B cell (primary cell): ENCODE measurements at regions not wholly inside any gene's neighbourhood (a gene's known extent, or its start where the extent isn't known, plus 50 kb on each side); places are given as distances from the start of the nearest gene placed in this dataset.

Experiments
- ATAC-seq: fragments of 200-7000 bp; cut with Tn5 transposase; one replicate; pipeline ENCODE4 v1.10.0; 2021; ENCODE audit warnings: low read depth, mild to moderate bottlenecking, moderate number of reproducible peaks, moderate library complexity
- CTCF ChIA-PET: fragments of 350-600 bp; sonication (Branson Sonifier 250); formaldehyde crosslinking; loops from one replicate; lab custom pipeline; 2021; ENCODE audit warnings: antibody characterized with exemption, inconsistent platforms; lab: Charles Lee
- POLR2A ChIA-PET: fragments of 350-600 bp; sonication (Branson Sonifier 250); formaldehyde crosslinking; loops from one replicate; lab custom pipeline; 2021; ENCODE audit warnings: antibody characterized with exemption; lab: Charles Lee
- DNase-seq: peaks from one replicate; pipeline ENCODE4 v3.0.0; 2013
- H2AFZ ChIP-seq: 2 replicates; pipeline ENCODE4 v1.6.1; 2012; ENCODE audit warnings: mild to moderate bottlenecking, low read depth, low read length; ENCODE audit not compliant: insufficient read depth, poor library complexity, severe bottlenecking
- H3K27ac ChIP-seq, 2 donors: 1 replicate in 1 of 2; 2 replicates in 1 of 2; pipeline ENCODE4 v1.5.1; 2012 to 2013; ENCODE audit warnings: low read length in 2 of 2, mild to moderate bottlenecking in 2 of 2, moderate library complexity in 1 of 2
- H3K27me3 ChIP-seq, 4 experiments: fragments of 200-600 bp in 1 of 4; sonication (generic) in 1 of 4; replicated peaks in 1 of 4; 1 replicate in 2 of 4; 2 replicates in 2 of 4; pipeline versions ENCODE4 v1.6.1 to v1.7.0; 2013 to 2016; ENCODE audit warnings: low read length in 3 of 4, mild to moderate bottlenecking in 2 of 4, mixed read lengths in 1 of 4, moderate library complexity in 1 of 4; ENCODE audit not compliant: insufficient read depth in 4 of 4, control insufficient read depth in 3 of 4; ENCODE audit errors: control extremely low read depth in 1 of 4
- H3K36me3 ChIP-seq, 2 experiments: replicated peaks in 1 of 2; 1 replicate in 1 of 2; 2 replicates in 1 of 2; pipeline versions ENCODE4 v1.6.1 to v1.7.1; 2013; ENCODE audit warnings: low read length in 1 of 2; ENCODE audit not compliant: insufficient read depth in 2 of 2, control insufficient read depth in 1 of 2; ENCODE audit errors: control extremely low read depth in 1 of 2, extremely low read depth in 1 of 2
- H3K4me1 ChIP-seq, 2 donors: fragments of 200-600 bp in 1 of 2; sonication (generic) in 1 of 2; 1 replicate in 1 of 2; 2 replicates in 1 of 2; pipeline versions ENCODE4 v1.5.1 to v1.6.1; 2013 to 2017; ENCODE audit warnings: low read length in 2 of 2; ENCODE audit not compliant: control insufficient read depth in 2 of 2, insufficient read depth in 2 of 2
- H3K4me2 ChIP-seq: replicated peaks from 2 replicates; pipeline ENCODE3; 2012; ENCODE audit warnings: mild to moderate bottlenecking, low read depth, low read length; ENCODE audit not compliant: poor library complexity, severe bottlenecking
- H3K4me3 ChIP-seq, 5 experiments: fragments of 200-600 bp in 1 of 5; sonication (generic) in 1 of 5; 1 replicate in 3 of 5; 2 replicates in 2 of 5; pipeline versions ENCODE4 v1.5.1 to v1.7.0; 2011 to 2016; ENCODE audit warnings: low read length in 4 of 5, mild to moderate bottlenecking in 4 of 5, low read depth in 2 of 5, control low read depth in 1 of 5, moderate library complexity in 1 of 5; ENCODE audit not compliant: insufficient read depth in 1 of 5; ENCODE audit errors: control extremely low read depth in 1 of 5, extremely low read depth in 1 of 5
- H3K79me2 ChIP-seq: fragments of 200-600 bp; sonication (generic); one replicate; pipeline ENCODE4 v1.6.0; 2016; ENCODE audit warnings: low read length; ENCODE audit not compliant: control insufficient read depth, insufficient read depth
- H3K9ac ChIP-seq: fragments of 200-600 bp; sonication (generic); 2 replicates; pipeline ENCODE4 v1.6.1; 2017; ENCODE audit warnings: mild to moderate bottlenecking, low read length, moderate library complexity
- H3K9me3 ChIP-seq, 3 donors: one replicate each; pipeline versions ENCODE4 v1.6.1 to v1.7.1; 2013; ENCODE audit warnings: low read length in 2 of 3; ENCODE audit not compliant: control insufficient read depth in 2 of 3, insufficient read depth in 1 of 3; ENCODE audit errors: control extremely low read depth in 1 of 3
- H4K20me1 ChIP-seq: 2 replicates; pipeline ENCODE4 v1.6.0; 2012; ENCODE audit warnings: mild to moderate bottlenecking, low read length; ENCODE audit not compliant: insufficient read depth, control insufficient read depth, poor library complexity, severe bottlenecking
- H3K27ac Mint-ChIP-seq: one replicate; pipeline ENCODE4 v1.8.0; 2021; ENCODE audit warnings: mixed read lengths
- H3K27me3 Mint-ChIP-seq: one replicate; pipeline ENCODE4 v1.8.0; 2021; ENCODE audit warnings: mixed read lengths
- H3K4me1 Mint-ChIP-seq: one replicate; pipeline ENCODE4 v1.8.0; 2021; ENCODE audit warnings: mixed read lengths
- H3K4me3 Mint-ChIP-seq: one replicate; pipeline ENCODE4 v1.8.0; 2021; ENCODE audit warnings: mixed read lengths
- H3K9me3 Mint-ChIP-seq: one replicate; pipeline ENCODE4 v1.8.0; 2022; ENCODE audit warnings: mixed read lengths; ENCODE audit not compliant: insufficient read depth
- CTCF ChIP-seq: fragments of 200-600 bp; IDR thresholded peaks from one replicate; pipeline ENCODE4 v1.8.0; 2022; ENCODE audit warnings: antibody characterized with exemption, mild to moderate bottlenecking
- EZH2 ChIP-seq: IDR thresholded peaks from 2 replicates; pipeline ENCODE4 v1.6.1; 2012; ENCODE audit warnings: borderline replicate concordance, low read depth, mild to moderate bottlenecking, moderate library complexity, low read length; ENCODE audit not compliant: insufficient read depth, poor library complexity, severe bottlenecking
- WGBS: methylation state at CpG from one replicate; pipeline ENCODE4 v1.1.5; 2013; ENCODE audit warnings: missing lambda C conversion rate; ENCODE audit not compliant: insufficient coverage; 5-methylcytosine and 5-hydroxymethylcytosine counted together
- intact Hi-C: fragments of 100-400 bp; cut with micrococcal nuclease; formaldehyde crosslinking; loops from one replicate; pipeline ENCODE4 v1.10.0; 2022

GRCh38 chr1:54461731-54462596 lies 55.8 kb upstream of the SSBP3 start:
- 92% methylated on average over 16 of the region's 16 CpGs for WGBS
- intact Hi-C loops, result no loop called here
- Histone ChIP-seq H3K4me1 (peaks cover 0 to 7% of the 10 kb centered on the region in 2 donors), H3K9me3 (no peaks in the 10 kb centered on the region), H4K20me1 (no peaks in the 10 kb centered on the region), H3K36me3 (no peaks in the 10 kb centered on the region), H3K4me3 (no peak overlapping the region), H2AFZ (no peak overlapping the region), H3K9ac (no peak overlapping the region), H3K4me2 (no peak overlapping the region), H3K79me2 (no peaks in the 10 kb centered on the region), H3K27me3 (no peaks in the 10 kb centered on the region), H3K27ac (no peak overlapping the region)
- CTCF ChIA-PET, result no interaction called here
- no peak overlapping the region for H3K27ac Mint-ChIP-seq
- DNase-seq (no peak), ATAC-seq (no peak)
- H3K27me3 Mint-ChIP-seq, result peaks cover 2% of the 10 kb centered on the region
- peaks cover 1% of the 10 kb centered on the region for H3K4me1 Mint-ChIP-seq
- H3K4me3 Mint-ChIP-seq, result no peak overlapping the region
- H3K9me3 Mint-ChIP-seq, result no peaks in the 10 kb centered on the region
- POLR2A ChIA-PET, result interaction anchor here (0.5 kb wide), 1 partner anchor 260 kb away, joined by 5 read pairs; no protein-coding TSS in a partner anchor
- TF ChIP-seq EZH2 (no peak), CTCF (no peak)

- H3K36me3 ChIP-seq, result no peaks in the 10 kb centered on the region
- 100% methylated on average over 5 of the region's 8 CpGs for WGBS
- H3K27ac Mint-ChIP-seq, result no peak overlapping the region
- H3K4me1 Mint-ChIP-seq, result peaks cover 1% of the 10 kb centered on the region
- no peak overlapping the region for H3K27ac ChIP-seq
- H3K9ac ChIP-seq, result no peak overlapping the region
- H3K4me2 ChIP-seq, result no peak overlapping the region
- no peaks in the 10 kb centered on the region for H3K27me3 ChIP-seq
- H3K9me3 ChIP-seq, result no peaks in the 10 kb centered on the region
- POLR2A ChIA-PET, result interaction anchor here (0.5 kb wide), 1 partner anchor 259 kb away, joined by 5 read pairs; no protein-coding TSS in a partner anchor
- no peaks in the 10 kb centered on the region for H4K20me1 ChIP-seq
- TF ChIP-seq CTCF, result no peak
- TF ChIP-seq EZH2, result no peak
- H3K27me3 Mint-ChIP-seq, result peaks cover 9% of the 10 kb centered on the region
- H3K79me2 ChIP-seq, result no peaks in the 10 kb centered on the region
- H2AFZ ChIP-seq, result no peak overlapping the region
- no peak overlapping the region for H3K4me3 Mint-ChIP-seq
- H3K4me1 ChIP-seq, result peaks cover 0 to 7% of the 10 kb centered on the region in 2 donors
- H3K4me3 ChIP-seq, result no peak overlapping the region
- DNase-seq (no peak), ATAC-seq (no peak)
- no peaks in the 10 kb centered on the region for H3K9me3 Mint-ChIP-seq
- CTCF ChIA-PET, result no interaction called here
- intact Hi-C loops, result no loop called here
Observed at GRCh38 chr1:54460861-54461387, 54.7 kb upstream of the SSBP3 start.
